ENCODE measurements at regions not wholly inside any gene's neighbourhood (a gene's known extent, or its start where the extent isn't known, plus 50 kb on each side); places are given as distances from the start of the nearest gene placed in this dataset.
"Not testable (repeated sequence)": the region's sequence is repeated elsewhere in the genome, so short reads cannot be mapped to it uniquely, and the experiment has no call there.

DNA sequence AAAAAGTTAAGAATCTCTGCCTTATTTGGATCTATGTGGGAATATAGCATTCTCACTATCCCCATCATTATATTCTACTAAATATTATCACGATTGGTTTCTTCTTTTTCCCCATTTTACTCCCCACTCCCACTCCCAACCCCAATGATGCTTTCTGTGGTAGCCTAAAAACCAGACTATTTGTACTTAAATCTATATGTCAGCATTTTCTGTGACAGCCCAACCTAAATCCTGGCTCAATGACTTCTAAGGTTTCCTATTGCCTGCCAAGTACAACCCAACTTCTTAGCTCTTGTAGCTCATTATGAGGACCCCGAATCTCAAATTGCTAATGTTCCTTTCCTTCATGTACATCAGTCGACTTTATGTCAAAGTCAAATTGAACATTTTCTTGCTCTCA lies 598.6 kb downstream of the XPNPEP1 start:
- intact Hi-C loops (cut with DNase I) = no loop called here
- Histone ChIP-seq H3K4me3 (ENCODE audit: low read length in 3 of 3) (no peak overlapping the region), H3K4me1 (ENCODE audit: control insufficient read depth in 2 of 3, insufficient read depth in 2 of 3, low read depth in 1 of 3, low read length in 3 of 3) (no peaks in the 10 kb centered on the region), H3K36me3 (ENCODE audit: control insufficient read depth in 2 of 3, insufficient read depth in 3 of 3, low read length in 3 of 3) (no peaks in the 10 kb centered on the region), H3K9me3 (ENCODE audit: control insufficient read depth in 2 of 3, insufficient read depth in 1 of 3, low read length in 3 of 3) (no peaks in the 10 kb centered on the region), H3K27ac (ENCODE audit: low read depth in 2 of 2, low read length in 2 of 2) (no peak overlapping the region), H3K9ac (ENCODE audit: low read length in 3 of 3) (no peak overlapping the region), H3K27me3 (ENCODE audit: control insufficient read depth, insufficient read depth, low read length) (no peaks in the 10 kb centered on the region)
- TF ChIP-seq, protein P1, sequence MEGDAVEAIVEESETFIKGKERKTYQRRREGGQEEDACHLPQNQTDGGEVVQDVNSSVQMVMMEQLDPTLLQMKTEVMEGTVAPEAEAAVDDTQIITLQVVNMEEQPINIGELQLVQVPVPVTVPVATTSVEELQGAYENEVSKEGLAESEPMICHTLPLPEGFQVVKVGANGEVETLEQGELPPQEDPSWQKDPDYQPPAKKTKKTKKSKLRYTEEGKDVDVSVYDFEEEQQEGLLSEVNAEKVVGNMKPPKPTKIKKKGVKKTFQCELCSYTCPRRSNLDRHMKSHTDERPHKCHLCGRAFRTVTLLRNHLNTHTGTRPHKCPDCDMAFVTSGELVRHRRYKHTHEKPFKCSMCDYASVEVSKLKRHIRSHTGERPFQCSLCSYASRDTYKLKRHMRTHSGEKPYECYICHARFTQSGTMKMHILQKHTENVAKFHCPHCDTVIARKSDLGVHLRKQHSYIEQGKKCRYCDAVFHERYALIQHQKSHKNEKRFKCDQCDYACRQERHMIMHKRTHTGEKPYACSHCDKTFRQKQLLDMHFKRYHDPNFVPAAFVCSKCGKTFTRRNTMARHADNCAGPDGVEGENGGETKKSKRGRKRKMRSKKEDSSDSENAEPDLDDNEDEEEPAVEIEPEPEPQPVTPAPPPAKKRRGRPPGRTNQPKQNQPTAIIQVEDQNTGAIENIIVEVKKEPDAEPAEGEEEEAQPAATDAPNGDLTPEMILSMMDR (IDR thresholded peaks at IDR 0.05; ENCODE audit: borderline replicate concordance, extremely low read depth, insufficient read depth) = no peak
- DNase-seq (no peak), FAIRE-seq (no peak)

- FAIRE-seq = no peak
- intact Hi-C loops (cut with DNase I) = no loop called here
- H3K36me3 ChIP-seq (ENCODE audit: control insufficient read depth in 2 of 3, insufficient read depth in 3 of 3, low read length in 3 of 3) = no peaks in the 10 kb centered on the region
Measured at GRCh38 chr10:109317746-109318366, 605.5 kb downstream of the XPNPEP1 start.

GRCh38 chr10:109314016-109314415 lies 609.3 kb downstream of the XPNPEP1 start:
- H3K27me3 ChIP-seq (ENCODE audit: control insufficient read depth, insufficient read depth, low read length); H3K4me1 ChIP-seq (ENCODE audit: control insufficient read depth in 2 of 3, insufficient read depth in 2 of 3, low read depth in 1 of 3, low read length in 3 of 3); intact Hi-C loops (cut with DNase I); H3K36me3 ChIP-seq (ENCODE audit: control insufficient read depth in 2 of 3, insufficient read depth in 3 of 3, low read length in 3 of 3); H3K4me3 ChIP-seq (ENCODE audit: low read length in 3 of 3); H3K27ac ChIP-seq (ENCODE audit: low read depth in 2 of 2, low read length in 2 of 2); DNase-seq; H3K9me3 ChIP-seq (ENCODE audit: control insufficient read depth in 2 of 3, insufficient read depth in 1 of 3, low read length in 3 of 3); H3K9ac ChIP-seq (ENCODE audit: low read length in 3 of 3); FAIRE-seq: not testable (repeated sequence)

More at GRCh38 chr10:109317746-109318366, 605.5 kb downstream of the XPNPEP1 start:
- no peaks in the 10 kb centered on the region for H3K4me1 ChIP-seq (ENCODE audit: control insufficient read depth in 2 of 3, insufficient read depth in 2 of 3, low read depth in 1 of 3, low read length in 3 of 3)
- H3K27me3 ChIP-seq (ENCODE audit: control insufficient read depth, insufficient read depth, low read length) = no peaks in the 10 kb centered on the region
- no peak overlapping the region for H3K4me3 ChIP-seq (ENCODE audit: low read length in 3 of 3)
- no peaks in the 10 kb centered on the region for H3K9me3 ChIP-seq (ENCODE audit: control insufficient read depth in 2 of 3, insufficient read depth in 1 of 3, low read length in 3 of 3)
- H3K27ac ChIP-seq (ENCODE audit: low read depth in 2 of 2, low read length in 2 of 2) = no peak overlapping the region
- TF ChIP-seq, protein P1 (IDR thresholded peaks at IDR 0.05; ENCODE audit: borderline replicate concordance, extremely low read depth, insufficient read depth) = no peak
- no peak overlapping the region for H3K9ac ChIP-seq (ENCODE audit: low read length in 3 of 3)
- no peak for DNase-seq

DNA sequence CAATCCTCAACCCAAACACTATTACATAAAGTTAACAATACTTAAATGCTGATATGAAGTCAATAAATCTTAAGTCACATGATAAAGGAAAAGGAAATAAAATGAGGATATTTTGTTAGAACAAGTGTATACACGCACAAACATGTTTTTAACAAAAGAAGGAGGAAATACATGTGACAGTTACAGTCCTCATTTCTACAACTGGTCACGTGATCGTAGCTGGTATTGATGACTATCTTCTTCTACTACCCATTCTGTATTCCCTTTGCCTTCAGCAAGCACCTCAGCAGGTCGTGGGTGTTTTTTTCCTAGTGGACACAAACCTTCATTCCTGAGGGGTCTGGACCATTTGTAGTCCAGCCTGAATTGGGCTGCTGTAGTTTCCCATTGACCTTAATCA lies 610.8 kb downstream of the XPNPEP1 start:
- H3K4me1 ChIP-seq (ENCODE audit: control insufficient read depth in 2 of 3, insufficient read depth in 2 of 3, low read depth in 1 of 3, low read length in 3 of 3); H3K9ac ChIP-seq (ENCODE audit: low read length in 3 of 3); H3K27me3 ChIP-seq (ENCODE audit: control insufficient read depth, insufficient read depth, low read length); H3K4me3 ChIP-seq (ENCODE audit: low read length in 3 of 3); intact Hi-C loops (cut with DNase I); FAIRE-seq; H3K36me3 ChIP-seq (ENCODE audit: control insufficient read depth in 2 of 3, insufficient read depth in 3 of 3, low read length in 3 of 3); DNase-seq; H3K9me3 ChIP-seq (ENCODE audit: control insufficient read depth in 2 of 3, insufficient read depth in 1 of 3, low read length in 3 of 3); H3K27ac ChIP-seq (ENCODE audit: low read depth in 2 of 2, low read length in 2 of 2): not testable (repeated sequence)

Data from kidney (tissue), 13 donors.